Type B pancreatic cell (in vitro differentiated cells): ENCODE measurements at regions not wholly inside any gene's neighbourhood (a gene's known extent, or its start where the extent isn't known, plus 50 kb on each side); places are given as distances from the start of the nearest gene placed in this dataset.

ENCODE experiments used
- DNase-seq: peaks from one replicate; pipeline ENCODE4 v3.0.0; 2021; ENCODE audit warnings: mixed read lengths; ENCODE audit not compliant: unreplicated experiment; ENCODE audit errors: extremely low spot score
- H3K27ac Mint-ChIP-seq: 2 replicates; pipeline ENCODE4 v1.8.0; 2021; ENCODE audit warnings: mild to moderate bottlenecking, mixed read lengths
- H3K27me3 Mint-ChIP-seq: 2 replicates; pipeline ENCODE4 v1.8.0; 2021; ENCODE audit warnings: mixed read lengths
- H3K36me3 Mint-ChIP-seq: 2 replicates; pipeline ENCODE4 v1.8.0; 2021; ENCODE audit warnings: mixed read lengths
- H3K4me1 Mint-ChIP-seq: one replicate; pipeline ENCODE4 v1.8.0; 2021; ENCODE audit warnings: mixed read lengths; ENCODE audit not compliant: unreplicated experiment
- H3K4me3 Mint-ChIP-seq: 2 replicates; pipeline ENCODE4 v1.8.0; 2021; ENCODE audit warnings: mild to moderate bottlenecking, mixed read lengths
- H3K9me3 Mint-ChIP-seq: 2 replicates; pipeline ENCODE4 v1.8.0; 2021; ENCODE audit warnings: mixed read lengths
- CTCF ChIP-seq: fragments of 200-600 bp; sonication (generic); conservative IDR thresholded peaks from 2 replicates; pipeline ENCODE4 v1.5.0; 2021; ENCODE audit warnings: antibody characterized with exemption, mild to moderate bottlenecking

GRCh38 chr1:38169121-38169520, 122.5 kb upstream of the POU3F1 start:
- H3K27ac Mint-ChIP-seq, result no peak overlapping the region
- H3K9me3 Mint-ChIP-seq, result no peaks in the 10 kb centered on the region
- no peak for DNase-seq
- H3K4me1 Mint-ChIP-seq, result no peaks in the 10 kb centered on the region
- H3K36me3 Mint-ChIP-seq, result no peaks in the 10 kb centered on the region
- TF ChIP-seq CTCF, result no peak
- no peak overlapping the region for H3K4me3 Mint-ChIP-seq
- H3K27me3 Mint-ChIP-seq, result peaks cover 25% of the 10 kb centered on the region

- Mint-ChIP-seq H3K27me3 (peaks cover 30% of the 10 kb centered on the region), H3K27ac (no peak overlapping the region), H3K36me3 (no peaks in the 10 kb centered on the region), H3K9me3 (no peaks in the 10 kb centered on the region), H3K4me3 (no peak overlapping the region), H3K4me1 (no peaks in the 10 kb centered on the region)
- TF ChIP-seq CTCF, result no peak
- no peak for DNase-seq
Observed at GRCh38 chr1:38168365-38168764, 121.8 kb upstream of the POU3F1 start.

GRCh38 chr1:38166461-38166860, 119.9 kb upstream of the POU3F1 start:
- Mint-ChIP-seq H3K4me3 (no peak overlapping the region), H3K27me3 (peaks cover 33% of the 10 kb centered on the region), H3K9me3 (no peaks in the 10 kb centered on the region)

GRCh38 chr1:38153778-38154470, 107.3 kb upstream of the POU3F1 start:
- peaks cover 3% of the 10 kb centered on the region for H3K9me3 Mint-ChIP-seq
- no peak for DNase-seq
- no peaks in the 10 kb centered on the region for H3K36me3 Mint-ChIP-seq
- H3K4me3 Mint-ChIP-seq, result no peak overlapping the region
- TF ChIP-seq CTCF, result no peak
- H3K4me1 Mint-ChIP-seq, result no peaks in the 10 kb centered on the region
- peaks cover 31% of the 10 kb centered on the region for H3K27me3 Mint-ChIP-seq
- H3K27ac Mint-ChIP-seq, result no peak overlapping the region

More at GRCh38 chr1:38166461-38166860, 119.9 kb upstream of the POU3F1 start:
- Mint-ChIP-seq H3K36me3 (no peaks in the 10 kb centered on the region), H3K27ac (no peak overlapping the region), H3K4me1 (no peaks in the 10 kb centered on the region)
- TF ChIP-seq CTCF, result no peak
- DNase-seq, result no peak

GRCh38 chr1:38153066-38153777, 106.6 kb upstream of the POU3F1 start:
- no peak for TF ChIP-seq CTCF
- Mint-ChIP-seq H3K9me3 (peaks cover 3% of the 10 kb centered on the region), H3K27me3 (peaks cover 29% of the 10 kb centered on the region), H3K36me3 (no peaks in the 10 kb centered on the region), H3K4me1 (no peaks in the 10 kb centered on the region), H3K4me3 (no peak overlapping the region), H3K27ac (no peak overlapping the region)
- no peak for DNase-seq
